Transverse colon (tissue), 4 donors: ENCODE measurements at regions not wholly inside any gene's neighbourhood (a gene's known extent, or its start where the extent isn't known, plus 50 kb on each side); places are given as distances from the start of the nearest gene placed in this dataset.

ENCODE experiments used
- DNase-seq: peaks from one replicate; pipeline ENCODE4 v3.0.0-alpha.2; 2019
- H3K27ac ChIP-seq, 4 donors: fragments of 200-600 bp; sonication (generic); 2 replicates each; pipeline ENCODE4 v1.5.1; 2016 to 2018; ENCODE audit warnings: inconsistent platforms in 4 of 4
- H3K27me3 ChIP-seq: fragments of 200-600 bp; sonication (generic); 2 replicates; pipeline ENCODE4 v1.5.1; 2017; ENCODE audit warnings: inconsistent platforms
- H3K36me3 ChIP-seq, 4 donors: fragments of 200-600 bp; sonication (generic); 2 replicates each; pipeline ENCODE4 v1.5.1; 2017 to 2019; ENCODE audit warnings: inconsistent platforms in 4 of 4
- H3K4me1 ChIP-seq, 4 donors: fragments of 200-600 bp; sonication (generic); 2 replicates each; pipeline ENCODE4 v1.5.1; 2017 to 2020; ENCODE audit warnings: inconsistent platforms in 4 of 4
- H3K4me3 ChIP-seq, 4 donors: fragments of 200-600 bp; sonication (generic); 1 replicate in 1 of 4; 2 replicates in 3 of 4; pipeline versions ENCODE4 v1.5.1 to v1.6.1; 2017 to 2019; ENCODE audit warnings: inconsistent platforms in 4 of 4
- H3K9me3 ChIP-seq, 2 donors: fragments of 200-600 bp; sonication (generic); 2 replicates each; pipeline ENCODE4 v1.5.1; 2017 to 2019; ENCODE audit warnings: inconsistent platforms in 2 of 2
- CTCF ChIP-seq, 5 experiments: fragments of 200-600 bp in 3 of 5; fragments of 450-650 bp in 2 of 5; sonication (generic) in 3 of 5; IDR thresholded peaks; 1 replicate in 2 of 5; 2 replicates in 3 of 5; pipeline ENCODE4 v1.5.1; 2016 to 2017; ENCODE audit warnings: antibody characterized with exemption in 5 of 5, inconsistent platforms in 3 of 5, mild to moderate bottlenecking in 2 of 5, moderate library complexity in 1 of 5
- EP300 ChIP-seq: sonication (generic); formaldehyde crosslinking; IDR thresholded peaks from one replicate; pipeline ENCODE4 v1.6.1; 2017; ENCODE audit warnings: antibody characterized with exemption, low read depth
- POLR2A ChIP-seq: fragments of 450-650 bp; IDR thresholded peaks from one replicate; pipeline ENCODE4 v1.6.1; 2016; ENCODE audit warnings: antibody characterized with exemption, mild to moderate bottlenecking, moderate library complexity
- POLR2AphosphoS5 ChIP-seq, 3 donors: sonication (generic); formaldehyde crosslinking; IDR thresholded peaks; one replicate each; pipeline ENCODE4 v1.6.1; 2016; ENCODE audit warnings: antibody characterized with exemption in 3 of 3
- WGBS, 2 donors: methylation state at CpG; one replicate each; pipeline ENCODE4 v1.1.5; 2018; ENCODE audit warnings: low coverage in 1 of 2; 5-methylcytosine and 5-hydroxymethylcytosine counted together
- in situ Hi-C, 4 donors: fragments of 200-750 bp; cut with MboI; loops; one replicate each; pipeline versions ENCODE4 v1.15.0 to v1.15.1; 2017; ENCODE audit warnings: low sequenced_read_pairs in 3 of 4, low pct_ligation_motif_present in 1 of 4, low pct_unique_long_range_greater_than_20kb in 1 of 4
- intact Hi-C: fragments of 100-400 bp; cut with DNase I; formaldehyde crosslinking; loops from one replicate; pipeline ENCODE4 v1.15.1; 2023; ENCODE audit warnings: low total_unique reads

- Histone ChIP-seq H3K4me1 (no peaks in the 10 kb centered on the region), H3K27me3 (no peaks in the 10 kb centered on the region), H3K9me3 (peaks cover 7% of the 10 kb centered on the region in 2 donors), H3K4me3 (no peak overlapping the region), H3K27ac (no peak overlapping the region), H3K36me3 (no peaks in the 10 kb centered on the region)
- TF ChIP-seq POLR2AphosphoS5 (IDR thresholded peaks at IDR 0.05) (no peak), EP300 (no peak), CTCF (IDR thresholded peaks at IDR 0.05) (no peak), POLR2A (no peak)
- no peak for DNase-seq
- intact Hi-C loops (no loop called here), in situ Hi-C loops (no loop called here)
Observed at GRCh38 chr3:26099692-26100091, 309.8 kb downstream of the OXSM start.

DNA sequence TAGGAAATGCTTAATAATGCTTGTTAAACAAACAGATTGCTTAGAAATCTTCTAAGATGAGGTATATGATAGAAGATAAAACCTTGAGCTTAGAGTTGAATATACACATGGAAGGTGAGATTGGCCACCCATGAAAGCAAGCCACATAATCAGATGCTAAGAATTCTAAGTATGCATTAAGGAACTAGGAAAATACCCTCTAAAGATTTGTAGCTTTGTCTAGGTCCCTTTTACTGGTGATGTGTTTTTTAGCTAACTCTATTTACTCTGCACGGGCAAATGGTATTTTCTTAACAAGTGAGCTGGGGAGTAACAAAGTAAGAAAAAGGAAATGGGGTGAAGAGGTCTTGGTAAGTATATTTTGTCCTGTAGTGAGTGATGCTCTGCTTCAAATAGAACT is 310.3 kb downstream of the OXSM start:
- DNase-seq, result no peak
- Histone ChIP-seq H3K9me3 (peaks cover 6 to 7% of the 10 kb centered on the region in 2 donors), H3K27ac (no peak overlapping the region), H3K36me3 (no peaks in the 10 kb centered on the region), H3K4me1 (no peaks in the 10 kb centered on the region), H3K4me3 (no peak overlapping the region), H3K27me3 (no peaks in the 10 kb centered on the region)
- no peak for TF ChIP-seq EP300
- no peak for TF ChIP-seq CTCF (IDR thresholded peaks at IDR 0.05)
- no peak for TF ChIP-seq POLR2A
- TF ChIP-seq POLR2AphosphoS5 (IDR thresholded peaks at IDR 0.05), result no peak
- intact Hi-C loops, result no loop called here
- in situ Hi-C loops, result no loop called here
- WGBS, 2 donors, result 43 to 75% methylated on average over 1 of the region's 1 CpG

- DNase-seq, result no peak
- Histone ChIP-seq H3K27me3 (no peaks in the 10 kb centered on the region), H3K4me1 (peaks cover 0 to 4% (median 0%) of the 10 kb centered on the region in 4 donors), H3K27ac (no peak overlapping the region), H3K4me3 (no peak overlapping the region), H3K9me3 (peaks cover 0 to 4% of the 10 kb centered on the region in 2 donors), H3K36me3 (no peaks in the 10 kb centered on the region)
- WGBS, 2 donors, result 67 to 74% methylated on average over 1 of the region's 1 CpG
- in situ Hi-C loops, result no loop called here
- no peak for TF ChIP-seq POLR2A
- no peak for TF ChIP-seq CTCF (IDR thresholded peaks at IDR 0.05)
- TF ChIP-seq POLR2AphosphoS5 (IDR thresholded peaks at IDR 0.05), result no peak
- TF ChIP-seq EP300, result no peak
- intact Hi-C loops, result no loop called here
Observed at GRCh38 chr3:26102376-26102775, 312.5 kb downstream of the OXSM start.

DNA sequence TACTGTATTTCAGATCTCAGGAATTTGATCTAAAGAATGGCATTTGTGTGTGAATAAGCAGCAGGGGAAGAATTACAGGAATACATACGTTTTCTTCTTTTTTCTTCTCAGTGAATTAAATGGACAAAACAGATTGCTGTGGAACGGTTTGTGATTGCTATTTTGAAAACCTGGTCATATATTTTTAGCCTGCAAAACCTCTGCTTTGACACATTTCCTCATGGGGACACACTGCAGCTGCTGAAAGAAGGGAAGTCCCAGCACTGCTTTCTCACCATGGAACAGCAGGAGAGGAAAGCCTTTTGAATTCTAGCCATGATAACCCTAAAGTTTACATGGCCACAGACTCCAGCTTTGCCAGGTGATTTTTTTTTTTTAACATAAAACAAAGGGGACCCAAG is 315.0 kb downstream of the OXSM start:
- H3K27ac ChIP-seq, result peak overlapping the region in 2 of 4 donors; percentile 12 to 31
- TF ChIP-seq CTCF (IDR thresholded peaks at IDR 0.05), result no peak
- TF ChIP-seq POLR2A, result no peak
- TF ChIP-seq EP300, result no peak
- no peak for TF ChIP-seq POLR2AphosphoS5 (IDR thresholded peaks at IDR 0.05)
- no peaks in the 10 kb centered on the region for H3K27me3 ChIP-seq
- H3K36me3 ChIP-seq, result no peaks in the 10 kb centered on the region
- DNase-seq, result no peak
- intact Hi-C loops (no loop called here), in situ Hi-C loops (no loop called here)
- WGBS, 2 donors, result 7 to 8% methylated on average over 2 of the region's 2 CpGs
- no peaks in the 10 kb centered on the region for H3K9me3 ChIP-seq
- no peak overlapping the region for H3K4me3 ChIP-seq
- H3K4me1 ChIP-seq, result peaks cover 0 to 4% (median 0%) of the 10 kb centered on the region in 4 donors
